Heart left ventricle (tissue), 16 donors: ENCODE measurements at regions not wholly inside any gene's neighbourhood (a gene's known extent, or its start where the extent isn't known, plus 50 kb on each side); places are given as distances from the start of the nearest gene placed in this dataset.
"Not testable (repeated sequence)": the region's sequence is repeated elsewhere in the genome, so short reads cannot be mapped to it uniquely, and the experiment has no call there.

ENCODE experiments used
- ATAC-seq, 4 donors: fragments of 200-7000 bp; cut with Tn5 transposase; one replicate each; pipeline ENCODE4 v1.9.1; 2020 to 2022; ENCODE audit warnings: moderate library complexity in 4 of 4, mild to moderate bottlenecking in 3 of 4, moderate number of reproducible peaks in 1 of 4
- DNase-seq, 5 donors: peaks; one replicate each; pipeline ENCODE4 v3.0.0-alpha.2; 2020
- H3K27ac ChIP-seq, 12 donors: fragments of 200-600 bp; sonication (generic) in 4 of 12; one replicate each; pipeline versions ENCODE4 v1.5.0 to v1.8.0; 2016 to 2022; ENCODE audit warnings: mild to moderate bottlenecking in 2 of 12
- H3K27me3 ChIP-seq, 9 donors: fragments of 200-600 bp; sonication (generic) in 2 of 9; one replicate each; pipeline versions ENCODE4 v1.5.1 to v1.8.0; 2016 to 2022; ENCODE audit warnings: mild to moderate bottlenecking in 3 of 9
- H3K36me3 ChIP-seq, 9 donors: fragments of 200-600 bp; sonication (generic) in 2 of 9; one replicate each; pipeline versions ENCODE4 v1.5.0 to v1.8.0; 2018 to 2022; ENCODE audit warnings: mild to moderate bottlenecking in 2 of 9
- H3K4me1 ChIP-seq, 12 donors: fragments of 200-600 bp; sonication (generic) in 4 of 12; one replicate each; pipeline versions ENCODE4 v1.5.0 to v1.8.0; 2016 to 2022; ENCODE audit warnings: mild to moderate bottlenecking in 3 of 12
- H3K4me3 ChIP-seq, 12 donors: fragments of 200-600 bp; sonication (generic) in 4 of 12; one replicate each; pipeline versions ENCODE4 v1.5.0 to v1.8.0; 2017 to 2022; ENCODE audit warnings: mild to moderate bottlenecking in 9 of 12, moderate library complexity in 4 of 12
- H3K9me3 ChIP-seq, 12 donors: fragments of 200-600 bp; sonication (generic) in 4 of 12; one replicate each; pipeline versions ENCODE4 v1.5.0 to v1.8.0; 2016 to 2022; ENCODE audit warnings: mild to moderate bottlenecking in 1 of 12
- POLR2A ChIP-seq, 2 donors: fragments of 450-650 bp; IDR thresholded peaks; one replicate each; pipeline ENCODE4 v1.6.1; 2017; ENCODE audit warnings: antibody characterized with exemption in 2 of 2, mild to moderate bottlenecking in 2 of 2, moderate library complexity in 2 of 2
- WGBS, 4 donors: extraction: QIAGEN DNeasy Blood & Tissue Kit in 2 of 4; methylation state at CpG; one replicate each; pipeline versions ENCODE4 v1.1.5 to v1.1.7; 2013 to 2018; 5-methylcytosine and 5-hydroxymethylcytosine counted together
- intact Hi-C, 10 donors: fragments of 100-400 bp; cut with DNase I; formaldehyde crosslinking; loops; one replicate each; pipeline versions ENCODE4 v1.11.1 to v1.14.2; 2022
- TF ChIP-seq, protein P1 (sequence below), 12 donors: fragments of 200-600 bp; sonication (generic) in 4 of 12; IDR thresholded peaks; one replicate each; pipeline versions ENCODE4 v1.5.0 to v1.8.0; 2018 to 2022; ENCODE audit warnings: antibody characterized with exemption in 12 of 12, mild to moderate bottlenecking in 5 of 12
- donor health status: ischemic (EF 13 %, LVEDD 7.1; RV severe dilation, severe dysfunction).
- donor health status: healthy with polysubstance abuse.
- donor health status: DM: no; HTN: yes; CAD: no.
- donor health status: DM: no; HTN: no; CAD: no.
- donor health status: ischemic (EF 25% LVEDD 6.9; RV normal size, moderate dysfunction).
- donor health status: ischemic (EF 25% LVEDD 5.7; RV mildly dilated, moderate dysfunction).
- donor health status: healthy.
- donor health status: DM: yes; HTN: yes; CAD: no.
- donor health status: ischemic (EF 35%, LVEDD 5.7; RV mildly dilated, moderate dysfunction).
- donor health status: nonischemic (EF 11% LVEDD 7.7; RV severe dilation, severe dysfunction).
- donor health status: DM: yes; HTN: yes; CAD: no.
- donor health status: PGD.
- donor health status: ischemic (EF 29% LVEDD 5.4; RV normal size, mild dysfunction).
- donor health status: nonischemic (EF 23%, LVEDD 6.1; RV moderate dilation, normal function).

DNA sequence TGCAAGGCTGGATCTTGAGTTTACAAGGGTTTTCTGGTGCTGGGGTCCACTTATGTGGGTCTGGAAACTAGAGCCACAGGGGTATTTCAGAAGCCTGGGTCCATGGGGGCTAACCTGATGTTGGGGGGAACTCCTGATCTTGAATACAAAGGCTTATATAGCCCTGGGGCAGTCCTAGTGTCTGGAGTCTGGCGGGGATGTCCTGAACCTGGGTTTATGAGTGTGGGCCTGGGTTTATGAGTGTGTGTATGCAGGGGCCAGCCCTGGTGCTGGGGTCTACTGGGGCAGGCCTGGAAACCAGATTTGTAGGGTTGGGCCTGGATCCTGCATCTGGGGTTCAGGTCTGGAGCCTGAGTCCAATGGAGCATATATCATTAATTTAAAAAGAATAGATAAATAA lies 146.5 kb upstream of the C1GALT1 start:
- Histone ChIP-seq H3K9me3 (no peaks in the 10 kb centered on the region), H3K4me3 (no peak overlapping the region), H3K27ac (no peak overlapping the region), H3K36me3 (no peaks in the 10 kb centered on the region), H3K4me1 (no peaks in the 10 kb centered on the region), H3K27me3 (no peaks in the 10 kb centered on the region)
- DNase-seq (no peak), ATAC-seq (no peak)
- intact Hi-C loops, result no loop called here
- WGBS, 4 donors, result 79 to 90% (median 87%) methylated on average over 1 of the region's 1 CpG
- TF ChIP-seq POLR2A (IDR thresholded peaks at IDR 0.05), result no peak
- TF ChIP-seq, protein P1, sequence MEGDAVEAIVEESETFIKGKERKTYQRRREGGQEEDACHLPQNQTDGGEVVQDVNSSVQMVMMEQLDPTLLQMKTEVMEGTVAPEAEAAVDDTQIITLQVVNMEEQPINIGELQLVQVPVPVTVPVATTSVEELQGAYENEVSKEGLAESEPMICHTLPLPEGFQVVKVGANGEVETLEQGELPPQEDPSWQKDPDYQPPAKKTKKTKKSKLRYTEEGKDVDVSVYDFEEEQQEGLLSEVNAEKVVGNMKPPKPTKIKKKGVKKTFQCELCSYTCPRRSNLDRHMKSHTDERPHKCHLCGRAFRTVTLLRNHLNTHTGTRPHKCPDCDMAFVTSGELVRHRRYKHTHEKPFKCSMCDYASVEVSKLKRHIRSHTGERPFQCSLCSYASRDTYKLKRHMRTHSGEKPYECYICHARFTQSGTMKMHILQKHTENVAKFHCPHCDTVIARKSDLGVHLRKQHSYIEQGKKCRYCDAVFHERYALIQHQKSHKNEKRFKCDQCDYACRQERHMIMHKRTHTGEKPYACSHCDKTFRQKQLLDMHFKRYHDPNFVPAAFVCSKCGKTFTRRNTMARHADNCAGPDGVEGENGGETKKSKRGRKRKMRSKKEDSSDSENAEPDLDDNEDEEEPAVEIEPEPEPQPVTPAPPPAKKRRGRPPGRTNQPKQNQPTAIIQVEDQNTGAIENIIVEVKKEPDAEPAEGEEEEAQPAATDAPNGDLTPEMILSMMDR (IDR thresholded peaks at IDR 0.05), result no peak

DNA sequence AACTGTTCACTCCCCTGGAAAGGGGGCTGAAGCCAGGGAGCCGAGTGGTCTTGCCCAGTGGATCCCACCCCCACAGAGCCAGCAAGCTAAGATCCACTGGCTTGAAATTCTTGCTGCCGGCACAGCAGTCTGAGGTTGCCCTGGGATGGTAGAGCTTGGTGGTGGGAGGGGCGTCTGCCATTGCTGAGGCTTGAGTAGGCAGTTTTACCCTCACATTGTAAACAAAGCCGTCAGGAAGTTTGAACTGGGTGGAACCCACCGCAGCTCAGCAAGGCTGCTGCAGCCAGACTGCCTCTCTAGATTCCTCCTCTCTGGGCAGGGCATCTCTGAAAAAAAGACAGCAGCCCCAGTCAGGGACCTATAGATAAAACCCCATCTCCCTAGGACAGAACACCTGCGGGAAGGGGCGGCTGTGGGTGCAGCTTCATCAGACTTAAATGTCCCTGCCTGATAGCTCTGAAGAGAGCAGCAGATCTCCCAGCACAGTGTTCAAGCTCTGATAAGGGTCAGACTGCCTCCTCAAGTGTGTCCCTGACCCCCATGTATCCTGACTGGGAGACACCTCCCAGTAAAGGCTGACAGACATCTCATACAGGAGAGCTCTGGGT lies 140.0 kb upstream of the C1GALT1 start:
- H3K27me3 ChIP-seq, DNase-seq, H3K9me3 ChIP-seq, intact Hi-C loops, ATAC-seq, H3K27ac ChIP-seq, H3K36me3 ChIP-seq, H3K4me3 ChIP-seq, H3K4me1 ChIP-seq: not testable (repeated sequence)
- 69 to 79% (median 70%) methylated on average over 6 to 7 of the region's 7 CpGs for WGBS, 4 donors

DNA sequence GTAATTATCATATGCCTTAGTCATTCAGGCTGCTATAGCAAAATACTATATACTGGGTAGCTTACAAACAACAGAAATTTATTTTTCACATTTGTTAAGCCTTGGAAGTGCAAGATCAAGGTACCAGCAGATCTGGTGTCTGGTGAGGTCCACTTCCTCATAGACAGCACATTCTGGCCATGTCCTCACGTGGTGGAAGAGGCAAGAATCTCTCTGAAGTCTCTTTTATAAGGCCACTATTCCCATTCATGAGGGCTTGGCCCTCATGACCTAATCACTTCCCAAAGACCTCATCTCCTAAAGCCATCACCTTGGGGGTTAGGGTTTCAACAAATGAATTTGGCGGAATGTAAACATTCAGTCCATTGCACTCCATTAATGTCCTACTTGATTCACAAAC lies 137.5 kb upstream of the C1GALT1 start:
- TF ChIP-seq POLR2A (IDR thresholded peaks at IDR 0.05), result no peak
- TF ChIP-seq, protein P1 (IDR thresholded peaks at IDR 0.05), result no peak
- 33 to 86% (median 60%) methylated on average over 2 of the region's 2 CpGs for WGBS, 4 donors
- H3K27ac ChIP-seq, result no peak overlapping the region
- H3K4me1 ChIP-seq, result no peaks in the 10 kb centered on the region
- H3K9me3 ChIP-seq, result no peaks in the 10 kb centered on the region
- intact Hi-C loops, result no loop called here
- DNase-seq (no peak), ATAC-seq (no peak)
- no peak overlapping the region for H3K4me3 ChIP-seq
- no peaks in the 10 kb centered on the region for H3K27me3 ChIP-seq
- H3K36me3 ChIP-seq, result no peaks in the 10 kb centered on the region

DNA sequence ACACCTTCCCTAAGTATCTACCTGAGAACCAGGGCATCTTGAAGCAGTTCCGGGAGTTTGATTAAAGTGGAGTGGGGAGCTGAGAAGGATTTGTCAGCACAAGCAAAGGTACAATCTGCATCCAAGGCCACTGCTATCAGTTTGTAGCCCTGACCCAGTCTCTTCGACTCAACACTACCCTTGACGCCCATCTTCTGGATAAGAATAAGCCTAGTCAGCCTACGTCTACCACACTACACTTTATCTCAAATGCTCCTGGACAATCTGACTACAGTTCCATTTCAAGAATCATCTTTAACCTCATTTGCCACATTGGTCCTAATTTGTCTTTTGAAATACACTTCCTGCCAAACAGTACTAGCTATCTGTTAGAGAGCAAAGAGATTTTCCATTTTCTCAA lies 134.1 kb upstream of the C1GALT1 start:
- WGBS, 4 donors, result 71 to 87% (median 81%) methylated on average over 4 of the region's 4 CpGs
- intact Hi-C loops, result no loop called here
- DNase-seq (no peak), ATAC-seq (no peak)
- TF ChIP-seq, protein P1 (IDR thresholded peaks at IDR 0.05), result no peak
- TF ChIP-seq POLR2A (IDR thresholded peaks at IDR 0.05), result no peak
- Histone ChIP-seq H3K4me3 (no peak overlapping the region), H3K4me1 (peaks cover 0 to 8% (median 0%) of the 10 kb centered on the region in 12 donors), H3K27me3 (no peaks in the 10 kb centered on the region), H3K27ac (no peak overlapping the region), H3K9me3 (no peaks in the 10 kb centered on the region), H3K36me3 (no peaks in the 10 kb centered on the region)
